Esophagus muscularis mucosa (tissue), 3 donors: ENCODE measurements at regions not wholly inside any gene's neighbourhood (a gene's known extent, or its start where the extent isn't known, plus 50 kb on each side); places are given as distances from the start of the nearest gene placed in this dataset.

Experiments used
- POLR2A ChIP-seq: fragments of 450-650 bp; IDR thresholded peaks from one replicate; pipeline ENCODE4 v1.6.1; 2017; ENCODE audit warnings: antibody characterized with exemption, moderate library complexity, mild to moderate bottlenecking, low read depth
- TF ChIP-seq, protein P1 (sequence below), 3 experiments: fragments of 200-600 bp in 2 of 3; fragments of 450-650 bp in 1 of 3; sonication (generic) in 2 of 3; IDR thresholded peaks; one replicate each; pipeline ENCODE4 v1.5.1; 2017 to 2019; ENCODE audit warnings: antibody characterized with exemption in 3 of 3, mild to moderate bottlenecking in 2 of 3, moderate library complexity in 1 of 3

DNA sequence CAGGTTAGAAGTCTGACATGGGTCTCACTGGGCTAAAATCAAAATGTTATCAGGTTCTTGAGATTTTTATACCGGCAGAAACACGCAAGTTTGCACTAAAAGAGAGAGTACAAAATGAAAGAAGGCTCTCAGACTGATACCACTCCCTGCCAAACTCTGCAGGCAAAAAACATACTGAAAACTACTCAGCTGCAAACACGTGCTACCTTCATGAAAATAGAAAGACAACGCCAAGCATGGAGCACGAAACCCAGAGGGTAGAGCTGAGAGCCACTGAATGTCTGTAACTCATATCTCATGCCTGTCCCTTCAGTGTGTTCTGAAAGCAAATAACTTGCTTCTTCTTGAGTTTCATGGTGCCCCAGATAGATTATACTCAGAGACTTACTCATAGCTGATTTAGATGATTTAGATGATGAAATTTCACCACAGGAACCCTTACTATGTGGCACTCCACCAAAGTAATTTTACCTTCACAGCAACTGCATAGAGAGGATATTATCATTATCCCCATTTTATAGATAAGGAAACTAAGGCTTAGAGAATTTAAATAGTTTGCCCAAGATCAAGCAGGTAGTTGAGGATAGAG, 313.0 kb upstream of the SLC39A10 start:
- TF ChIP-seq, protein P1, sequence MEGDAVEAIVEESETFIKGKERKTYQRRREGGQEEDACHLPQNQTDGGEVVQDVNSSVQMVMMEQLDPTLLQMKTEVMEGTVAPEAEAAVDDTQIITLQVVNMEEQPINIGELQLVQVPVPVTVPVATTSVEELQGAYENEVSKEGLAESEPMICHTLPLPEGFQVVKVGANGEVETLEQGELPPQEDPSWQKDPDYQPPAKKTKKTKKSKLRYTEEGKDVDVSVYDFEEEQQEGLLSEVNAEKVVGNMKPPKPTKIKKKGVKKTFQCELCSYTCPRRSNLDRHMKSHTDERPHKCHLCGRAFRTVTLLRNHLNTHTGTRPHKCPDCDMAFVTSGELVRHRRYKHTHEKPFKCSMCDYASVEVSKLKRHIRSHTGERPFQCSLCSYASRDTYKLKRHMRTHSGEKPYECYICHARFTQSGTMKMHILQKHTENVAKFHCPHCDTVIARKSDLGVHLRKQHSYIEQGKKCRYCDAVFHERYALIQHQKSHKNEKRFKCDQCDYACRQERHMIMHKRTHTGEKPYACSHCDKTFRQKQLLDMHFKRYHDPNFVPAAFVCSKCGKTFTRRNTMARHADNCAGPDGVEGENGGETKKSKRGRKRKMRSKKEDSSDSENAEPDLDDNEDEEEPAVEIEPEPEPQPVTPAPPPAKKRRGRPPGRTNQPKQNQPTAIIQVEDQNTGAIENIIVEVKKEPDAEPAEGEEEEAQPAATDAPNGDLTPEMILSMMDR (IDR thresholded peaks at IDR 0.05) = no peak
- no peak for TF ChIP-seq POLR2A
